ENCODE measurements at regions not wholly inside any gene's neighbourhood (a gene's known extent, or its start where the extent isn't known, plus 50 kb on each side); places are given as distances from the start of the nearest gene placed in this dataset.

DNA sequence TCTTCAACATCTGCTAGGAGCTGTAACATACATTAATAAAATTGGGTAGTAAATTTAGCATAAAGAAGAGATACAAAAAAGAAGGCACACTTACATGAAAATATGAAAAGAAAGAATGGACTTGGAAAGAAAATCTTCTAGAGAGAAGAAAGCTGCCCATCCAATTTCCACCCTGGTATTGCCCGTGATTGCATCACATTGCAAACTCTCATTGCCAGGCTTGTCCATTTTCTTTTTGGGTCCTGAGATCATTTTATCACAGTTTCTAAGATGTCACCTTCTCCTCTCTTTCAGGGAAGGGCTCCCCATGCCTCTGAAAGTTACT lies 321.5 kb downstream of the RND3 start:
- ATAC-seq: no peak
- TF ChIP-seq ESRRG (CRISPR knock-in tag; IDR thresholded peaks at IDR 0.05) (no peak), GLIS3 (CRISPR knock-in tag; IDR thresholded peaks at IDR 0.05) (no peak), ZFP3 (CRISPR knock-in tag; IDR thresholded peaks at IDR 0.05) (no peak), OSR1 (CRISPR knock-in tag; IDR thresholded peaks at IDR 0.05) (no peak), PPARA (CRISPR knock-in tag; IDR thresholded peaks at IDR 0.05; ENCODE audit: borderline replicate concordance) (no peak), BACH2 (CRISPR knock-in tag; IDR thresholded peaks at IDR 0.05; ENCODE audit: borderline replicate concordance) (no peak), RARB (CRISPR knock-in tag; IDR thresholded peaks at IDR 0.05) (no peak), SNAI2 (CRISPR knock-in tag; IDR thresholded peaks at IDR 0.05) (no peak), TCF4 (CRISPR knock-in tag; IDR thresholded peaks at IDR 0.05; ENCODE audit: borderline replicate concordance) (no peak), ISL1 (CRISPR knock-in tag; IDR thresholded peaks at IDR 0.05) (no peak), ZFP30 (CRISPR knock-in tag; IDR thresholded peaks at IDR 0.05) (no peak), CSDC2 (CRISPR knock-in tag; IDR thresholded peaks at IDR 0.05) (no peak), ZNF8 (CRISPR knock-in tag; IDR thresholded peaks at IDR 0.05) (no peak), ZC3H10 (CRISPR knock-in tag; IDR thresholded peaks at IDR 0.05) (no peak), ZNF70 (CRISPR knock-in tag; IDR thresholded peaks at IDR 0.05) (no peak)
- TF ChIP-seq, protein P1, sequence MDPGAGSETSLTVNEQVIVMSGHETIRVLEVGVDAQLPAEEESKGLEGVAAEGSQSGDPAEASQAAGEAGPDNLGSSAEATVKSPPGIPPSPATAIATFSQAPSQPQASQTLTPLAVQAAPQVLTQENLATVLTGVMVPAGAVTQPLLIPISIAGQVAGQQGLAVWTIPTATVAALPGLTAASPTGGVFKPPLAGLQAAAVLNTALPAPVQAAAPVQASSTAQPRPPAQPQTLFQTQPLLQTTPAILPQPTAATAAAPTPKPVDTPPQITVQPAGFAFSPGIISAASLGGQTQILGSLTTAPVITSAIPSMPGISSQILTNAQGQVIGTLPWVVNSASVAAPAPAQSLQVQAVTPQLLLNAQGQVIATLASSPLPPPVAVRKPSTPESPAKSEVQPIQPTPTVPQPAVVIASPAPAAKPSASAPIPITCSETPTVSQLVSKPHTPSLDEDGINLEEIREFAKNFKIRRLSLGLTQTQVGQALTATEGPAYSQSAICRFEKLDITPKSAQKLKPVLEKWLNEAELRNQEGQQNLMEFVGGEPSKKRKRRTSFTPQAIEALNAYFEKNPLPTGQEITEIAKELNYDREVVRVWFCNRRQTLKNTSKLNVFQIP (CRISPR knock-in tag; IDR thresholded peaks at IDR 0.05; ENCODE audit: borderline replicate concordance, low read depth): no peak
- TF ChIP-seq, protein P2, sequence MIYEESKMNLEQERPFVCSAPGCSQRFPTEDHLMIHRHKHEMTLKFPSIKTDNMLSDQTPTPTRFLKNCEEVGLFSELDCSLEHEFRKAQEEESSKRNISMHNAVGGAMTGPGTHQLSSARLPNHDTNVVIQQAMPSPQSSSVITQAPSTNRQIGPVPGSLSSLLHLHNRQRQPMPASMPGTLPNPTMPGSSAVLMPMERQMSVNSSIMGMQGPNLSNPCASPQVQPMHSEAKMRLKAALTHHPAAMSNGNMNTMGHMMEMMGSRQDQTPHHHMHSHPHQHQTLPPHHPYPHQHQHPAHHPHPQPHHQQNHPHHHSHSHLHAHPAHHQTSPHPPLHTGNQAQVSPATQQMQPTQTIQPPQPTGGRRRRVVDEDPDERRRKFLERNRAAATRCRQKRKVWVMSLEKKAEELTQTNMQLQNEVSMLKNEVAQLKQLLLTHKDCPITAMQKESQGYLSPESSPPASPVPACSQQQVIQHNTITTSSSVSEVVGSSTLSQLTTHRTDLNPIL (CRISPR knock-in tag; IDR thresholded peaks at IDR 0.05; ENCODE audit: low read depth): no peak
- TF ChIP-seq, protein P3, sequence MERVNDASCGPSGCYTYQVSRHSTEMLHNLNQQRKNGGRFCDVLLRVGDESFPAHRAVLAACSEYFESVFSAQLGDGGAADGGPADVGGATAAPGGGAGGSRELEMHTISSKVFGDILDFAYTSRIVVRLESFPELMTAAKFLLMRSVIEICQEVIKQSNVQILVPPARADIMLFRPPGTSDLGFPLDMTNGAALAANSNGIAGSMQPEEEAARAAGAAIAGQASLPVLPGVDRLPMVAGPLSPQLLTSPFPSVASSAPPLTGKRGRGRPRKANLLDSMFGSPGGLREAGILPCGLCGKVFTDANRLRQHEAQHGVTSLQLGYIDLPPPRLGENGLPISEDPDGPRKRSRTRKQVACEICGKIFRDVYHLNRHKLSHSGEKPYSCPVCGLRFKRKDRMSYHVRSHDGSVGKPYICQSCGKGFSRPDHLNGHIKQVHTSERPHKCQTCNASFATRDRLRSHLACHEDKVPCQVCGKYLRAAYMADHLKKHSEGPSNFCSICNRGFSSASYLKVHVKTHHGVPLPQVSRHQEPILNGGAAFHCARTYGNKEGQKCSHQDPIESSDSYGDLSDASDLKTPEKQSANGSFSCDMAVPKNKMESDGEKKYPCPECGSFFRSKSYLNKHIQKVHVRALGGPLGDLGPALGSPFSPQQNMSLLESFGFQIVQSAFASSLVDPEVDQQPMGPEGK (CRISPR knock-in tag; IDR thresholded peaks at IDR 0.05; ENCODE audit: borderline replicate concordance): no peak
- TF ChIP-seq, protein P4, sequence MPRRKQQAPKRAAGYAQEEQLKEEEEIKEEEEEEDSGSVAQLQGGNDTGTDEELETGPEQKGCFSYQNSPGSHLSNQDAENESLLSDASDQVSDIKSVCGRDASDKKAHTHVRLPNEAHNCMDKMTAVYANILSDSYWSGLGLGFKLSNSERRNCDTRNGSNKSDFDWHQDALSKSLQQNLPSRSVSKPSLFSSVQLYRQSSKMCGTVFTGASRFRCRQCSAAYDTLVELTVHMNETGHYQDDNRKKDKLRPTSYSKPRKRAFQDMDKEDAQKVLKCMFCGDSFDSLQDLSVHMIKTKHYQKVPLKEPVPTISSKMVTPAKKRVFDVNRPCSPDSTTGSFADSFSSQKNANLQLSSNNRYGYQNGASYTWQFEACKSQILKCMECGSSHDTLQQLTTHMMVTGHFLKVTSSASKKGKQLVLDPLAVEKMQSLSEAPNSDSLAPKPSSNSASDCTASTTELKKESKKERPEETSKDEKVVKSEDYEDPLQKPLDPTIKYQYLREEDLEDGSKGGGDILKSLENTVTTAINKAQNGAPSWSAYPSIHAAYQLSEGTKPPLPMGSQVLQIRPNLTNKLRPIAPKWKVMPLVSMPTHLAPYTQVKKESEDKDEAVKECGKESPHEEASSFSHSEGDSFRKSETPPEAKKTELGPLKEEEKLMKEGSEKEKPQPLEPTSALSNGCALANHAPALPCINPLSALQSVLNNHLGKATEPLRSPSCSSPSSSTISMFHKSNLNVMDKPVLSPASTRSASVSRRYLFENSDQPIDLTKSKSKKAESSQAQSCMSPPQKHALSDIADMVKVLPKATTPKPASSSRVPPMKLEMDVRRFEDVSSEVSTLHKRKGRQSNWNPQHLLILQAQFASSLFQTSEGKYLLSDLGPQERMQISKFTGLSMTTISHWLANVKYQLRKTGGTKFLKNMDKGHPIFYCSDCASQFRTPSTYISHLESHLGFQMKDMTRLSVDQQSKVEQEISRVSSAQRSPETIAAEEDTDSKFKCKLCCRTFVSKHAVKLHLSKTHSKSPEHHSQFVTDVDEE (CRISPR knock-in tag; IDR thresholded peaks at IDR 0.05): no peak
- TF ChIP-seq, protein P5, sequence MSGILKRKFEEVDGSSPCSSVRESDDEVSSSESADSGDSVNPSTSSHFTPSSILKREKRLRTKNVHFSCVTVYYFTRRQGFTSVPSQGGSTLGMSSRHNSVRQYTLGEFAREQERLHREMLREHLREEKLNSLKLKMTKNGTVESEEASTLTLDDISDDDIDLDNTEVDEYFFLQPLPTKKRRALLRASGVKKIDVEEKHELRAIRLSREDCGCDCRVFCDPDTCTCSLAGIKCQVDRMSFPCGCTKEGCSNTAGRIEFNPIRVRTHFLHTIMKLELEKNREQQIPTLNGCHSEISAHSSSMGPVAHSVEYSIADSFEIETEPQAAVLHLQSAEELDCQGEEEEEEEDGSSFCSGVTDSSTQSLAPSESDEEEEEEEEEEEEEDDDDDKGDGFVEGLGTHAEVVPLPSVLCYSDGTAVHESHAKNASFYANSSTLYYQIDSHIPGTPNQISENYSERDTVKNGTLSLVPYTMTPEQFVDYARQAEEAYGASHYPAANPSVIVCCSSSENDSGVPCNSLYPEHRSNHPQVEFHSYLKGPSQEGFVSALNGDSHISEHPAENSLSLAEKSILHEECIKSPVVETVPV (CRISPR knock-in tag; IDR thresholded peaks at IDR 0.05): no peak

DNA sequence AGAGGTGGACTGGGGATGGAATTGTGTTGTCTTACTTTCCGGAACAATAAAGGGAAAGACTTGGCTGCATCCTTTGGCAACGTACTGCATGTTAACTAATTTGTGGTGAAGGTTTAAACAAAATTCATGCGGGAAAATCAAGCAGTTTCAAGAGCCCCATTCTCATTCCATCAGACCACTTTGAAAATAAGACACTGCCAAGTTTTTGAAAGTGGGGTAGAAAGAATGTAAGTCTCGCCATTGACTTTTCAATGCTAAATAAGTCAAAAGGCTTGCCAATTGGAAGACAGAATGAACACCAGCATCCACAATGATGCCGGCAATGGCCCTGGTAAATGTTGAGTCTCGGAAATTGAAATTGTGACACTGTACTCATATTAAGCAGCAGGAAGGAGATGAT lies 322.0 kb downstream of the RND3 start:
- no peak for ATAC-seq
- no peak for TF ChIP-seq GLIS3 (CRISPR knock-in tag; IDR thresholded peaks at IDR 0.05)
- TF ChIP-seq BACH2 (CRISPR knock-in tag; IDR thresholded peaks at IDR 0.05; ENCODE audit: borderline replicate concordance): no peak
- TF ChIP-seq, protein P3 (CRISPR knock-in tag; IDR thresholded peaks at IDR 0.05; ENCODE audit: borderline replicate concordance): no peak
- no peak for TF ChIP-seq OSR1 (CRISPR knock-in tag; IDR thresholded peaks at IDR 0.05)
- TF ChIP-seq ZFP3 (CRISPR knock-in tag; IDR thresholded peaks at IDR 0.05): no peak
- TF ChIP-seq ZNF70 (CRISPR knock-in tag; IDR thresholded peaks at IDR 0.05): no peak
- TF ChIP-seq PPARA (CRISPR knock-in tag; IDR thresholded peaks at IDR 0.05; ENCODE audit: borderline replicate concordance): no peak
- TF ChIP-seq, protein P4 (CRISPR knock-in tag; IDR thresholded peaks at IDR 0.05): no peak
- TF ChIP-seq ZC3H10 (CRISPR knock-in tag; IDR thresholded peaks at IDR 0.05): no peak
- TF ChIP-seq, protein P1 (CRISPR knock-in tag; IDR thresholded peaks at IDR 0.05; ENCODE audit: borderline replicate concordance, low read depth): no peak
- no peak for TF ChIP-seq ESRRG (CRISPR knock-in tag; IDR thresholded peaks at IDR 0.05)
- TF ChIP-seq ZFP30 (CRISPR knock-in tag; IDR thresholded peaks at IDR 0.05): no peak
- no peak for TF ChIP-seq ZNF8 (CRISPR knock-in tag; IDR thresholded peaks at IDR 0.05)
- TF ChIP-seq RARB (CRISPR knock-in tag; IDR thresholded peaks at IDR 0.05): no peak
- TF ChIP-seq ZNF565 (CRISPR knock-in tag; conservative IDR thresholded peaks at IDR 0.05; ENCODE audit: low read depth): no peak
- TF ChIP-seq ISL1 (CRISPR knock-in tag; IDR thresholded peaks at IDR 0.05): no peak
- no peak for TF ChIP-seq TOX (CRISPR knock-in tag; IDR thresholded peaks at IDR 0.05; ENCODE audit: borderline replicate concordance)
- TF ChIP-seq TCF4 (CRISPR knock-in tag; IDR thresholded peaks at IDR 0.05; ENCODE audit: borderline replicate concordance): no peak
- no peak for TF ChIP-seq ARNTL (CRISPR knock-in tag; IDR thresholded peaks at IDR 0.05; ENCODE audit: borderline replicate concordance, low read depth)

Data from SK-N-SH treated with all-trans-retinoic acid at 6 μM for 48 hours (cell line).